ENCODE measurements at regions not wholly inside any gene's neighbourhood (a gene's known extent, or its start where the extent isn't known, plus 50 kb on each side); places are given as distances from the start of the nearest gene placed in this dataset.
"Not testable (repeated sequence)": the region's sequence is repeated elsewhere in the genome, so short reads cannot be mapped to it uniquely, and the experiment has no call there.

DNA sequence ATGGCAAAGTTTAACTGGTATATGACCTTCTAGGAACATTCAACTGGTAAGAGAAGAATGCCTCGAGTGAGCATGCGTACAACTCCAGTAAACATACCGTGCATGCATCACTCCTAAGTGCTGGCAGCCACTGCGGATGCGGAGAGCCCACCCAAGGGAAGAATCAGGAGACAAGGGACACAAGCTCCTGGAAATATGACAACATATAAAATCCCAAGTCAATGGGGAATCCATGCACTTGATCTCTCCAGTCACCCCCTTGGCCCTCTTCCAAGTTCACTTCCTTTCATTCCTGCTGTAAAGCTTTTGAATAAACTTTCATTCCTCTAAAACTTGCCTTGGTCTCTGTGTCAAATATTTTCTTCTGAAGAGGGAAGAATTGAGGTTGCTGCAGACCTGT is 168.7 kb upstream of the TMCC3 start:
- Histone ChIP-seq H3K4me3 (no peak overlapping the region), H3K9me3 (peaks cover 0 to 15% (median 10%) of the 10 kb centered on the region in 8 donors), H3K36me3 (no peaks in the 10 kb centered on the region), H3K27me3 (replicated peaks in 1 of 7) (no peaks in the 10 kb centered on the region), H3K27ac (no peak overlapping the region), H3K4me1 (peaks cover 7 to 49% (median 20%) of the 10 kb centered on the region in 6 donors)
- 79 to 89% (median 84%) methylated on average over 5 of the region's 5 CpGs for WGBS, 5 donors
- no peak for TF ChIP-seq POLR2AphosphoS5 (IDR thresholded peaks at IDR 0.05)
- DNase-seq: no peak
- intact Hi-C loops (cut with DNase I; ENCODE audit: low total_unique reads): no loop called here

- no peak for DNase-seq
- 59 to 80% (median 76%) methylated on average over 1 of the region's 1 CpG for WGBS, 5 donors
- H3K4me3 ChIP-seq: peak overlapping the region in 2 of 8 donors; percentile 7 to 47
- H3K4me1 ChIP-seq: peaks cover 7 to 49% (median 20%) of the 10 kb centered on the region in 6 donors
- intact Hi-C loops (cut with DNase I; ENCODE audit: low total_unique reads): no loop called here
- TF ChIP-seq CTCF (IDR thresholded peaks at IDR 0.05 in 8 of 11, conservative IDR thresholded peaks at IDR 0.05 in 3 of 11) (no peak), POLR2A (IDR thresholded peaks at IDR 0.05) (no peak), POLR2AphosphoS5 (IDR thresholded peaks at IDR 0.05) (no peak)
- peaks cover 6 to 28% (median 24%) of the 10 kb centered on the region in 8 donors for H3K9me3 ChIP-seq
- H3K27ac ChIP-seq: peak overlapping the region in 7 of 8 donors; percentile 24 to 80 (median 58)
- no peaks in the 10 kb centered on the region for H3K36me3 ChIP-seq
- H3K27me3 ChIP-seq (replicated peaks in 1 of 7): no peaks in the 10 kb centered on the region
Measured at GRCh38 chr12:94817695-94818075, 167.3 kb upstream of the TMCC3 start.

DNA sequence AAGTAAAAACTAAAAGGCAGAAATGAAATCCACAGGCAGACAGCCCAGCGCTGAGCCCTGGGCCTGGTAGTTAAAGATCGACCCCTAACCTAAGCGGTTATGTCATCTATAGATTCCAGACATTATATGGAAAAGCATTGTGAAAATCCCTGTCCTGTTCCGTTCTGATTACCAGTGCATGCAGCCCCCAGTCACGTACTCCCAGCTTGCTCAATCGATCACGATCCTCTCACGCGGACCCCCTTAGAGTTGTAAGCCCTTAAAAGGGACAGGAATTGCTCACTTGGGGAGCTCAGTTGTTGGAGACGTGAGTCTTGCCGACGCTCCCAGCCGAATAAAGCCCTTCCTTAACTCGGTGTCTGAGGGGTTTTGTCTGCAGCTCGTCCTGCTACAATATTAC is 166.8 kb upstream of the TMCC3 start:
- WGBS, 5 donors: 85 to 95% (median 89%) methylated on average over 15 of the region's 15 CpGs
- Histone ChIP-seq H3K27ac (peak overlapping the region in 5 of 8 donors; percentile 11 to 80 (median 63)), H3K4me3 (peak overlapping the region in 2 of 8 donors; percentile 7 to 47), H3K4me1 (peaks cover 7 to 49% (median 20%) of the 10 kb centered on the region in 6 donors), H3K9me3 (peaks cover 10 to 33% (median 28%) of the 10 kb centered on the region in 8 donors)
- H3K27me3 ChIP-seq (replicated peaks in 1 of 7); DNase-seq; H3K36me3 ChIP-seq; intact Hi-C loops (cut with DNase I; ENCODE audit: low total_unique reads): not testable (repeated sequence)

GRCh38 chr12:94816746-94817145 is 166.4 kb upstream of the TMCC3 start:
- H3K36me3 ChIP-seq; H3K27me3 ChIP-seq (replicated peaks in 1 of 7); DNase-seq; intact Hi-C loops (cut with DNase I; ENCODE audit: low total_unique reads): not testable (repeated sequence)
- Histone ChIP-seq H3K27ac (peak overlapping the region in 4 of 8 donors; percentile 11 to 80 (median 70)), H3K4me3 (peak overlapping the region in 1 of 8 donors; percentile 47), H3K9me3 (peaks cover 11 to 38% (median 33%) of the 10 kb centered on the region in 8 donors), H3K4me1 (peaks cover 7 to 49% (median 20%) of the 10 kb centered on the region in 6 donors)
- WGBS, 5 donors: 46 to 78% (median 66%) methylated on average over 5 of the region's 5 CpGs

DNA sequence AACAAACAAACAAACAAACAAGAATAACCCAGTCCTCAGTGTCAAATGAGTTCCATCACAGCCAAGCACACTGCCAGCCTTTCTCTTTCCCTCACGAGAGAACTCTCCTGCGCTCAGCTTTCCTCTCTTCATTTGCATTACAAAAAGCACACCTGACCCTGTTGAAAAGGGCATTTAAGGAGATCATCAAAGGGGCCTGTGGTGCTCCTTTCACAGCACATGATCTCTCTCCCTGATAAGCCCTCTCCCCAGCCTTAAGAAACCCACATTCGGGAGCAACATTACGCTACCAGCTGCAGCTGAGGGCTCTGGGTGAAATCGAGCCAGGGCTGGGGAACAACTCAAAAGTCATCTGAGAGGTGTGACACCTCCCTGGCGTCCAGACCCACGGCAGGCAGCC is 165.6 kb upstream of the TMCC3 start:
- intact Hi-C loops (cut with DNase I; ENCODE audit: low total_unique reads): no loop called here
- Histone ChIP-seq H3K27ac (peak overlapping the region in 2 of 8 donors; percentile 76 to 80), H3K4me1 (peaks cover 7 to 49% (median 20%) of the 10 kb centered on the region in 6 donors), H3K36me3 (peaks cover 0 to 5% (median 0%) of the 10 kb centered on the region in 6 donors), H3K4me3 (peak overlapping the region in 1 of 8 donors; percentile 8), H3K27me3 (replicated peaks in 1 of 7) (no peaks in the 10 kb centered on the region), H3K9me3 (peaks cover 11 to 46% (median 41%) of the 10 kb centered on the region in 8 donors)
- TF ChIP-seq POLR2A (IDR thresholded peaks at IDR 0.05): no peak
- no peak for TF ChIP-seq CTCF (IDR thresholded peaks at IDR 0.05 in 8 of 11, conservative IDR thresholded peaks at IDR 0.05 in 3 of 11)
- TF ChIP-seq POLR2AphosphoS5 (IDR thresholded peaks at IDR 0.05): no peak
- no peak for DNase-seq
- 65 to 78% (median 68%) methylated on average over 7 of the region's 7 CpGs for WGBS, 5 donors

DNA sequence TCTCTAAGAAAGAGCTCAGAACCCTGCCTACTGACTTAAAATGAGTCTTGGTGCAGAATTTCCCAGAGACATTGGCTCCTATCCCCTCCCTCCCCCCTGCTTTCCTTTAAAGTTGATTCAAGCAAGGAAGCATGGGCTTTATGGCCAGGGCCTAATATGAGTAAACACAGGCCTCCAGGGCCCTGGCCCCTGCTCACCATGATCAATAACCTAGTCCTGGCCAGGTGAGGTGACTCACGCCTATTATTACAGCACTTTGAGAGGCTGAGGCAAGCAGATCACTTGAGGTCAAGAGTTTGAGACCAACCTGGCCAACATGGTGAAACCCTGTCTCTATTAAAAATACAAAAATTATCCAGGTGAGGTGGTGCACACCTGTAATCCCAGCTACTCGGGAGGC is 165.1 kb upstream of the TMCC3 start:
- Histone ChIP-seq H3K27ac (no peak overlapping the region), H3K36me3 (peaks cover 0 to 5% (median 0%) of the 10 kb centered on the region in 6 donors), H3K9me3 (peaks cover 11 to 51% (median 46%) of the 10 kb centered on the region in 8 donors), H3K4me1 (peaks cover 7 to 45% (median 20%) of the 10 kb centered on the region in 6 donors), H3K4me3 (no peak overlapping the region), H3K27me3 (replicated peaks in 1 of 7) (no peaks in the 10 kb centered on the region)
- TF ChIP-seq CTCF (IDR thresholded peaks at IDR 0.05 in 8 of 11, conservative IDR thresholded peaks at IDR 0.05 in 3 of 11) (no peak), POLR2AphosphoS5 (IDR thresholded peaks at IDR 0.05) (no peak), POLR2A (IDR thresholded peaks at IDR 0.05) (no peak)
- DNase-seq: no peak
- intact Hi-C loops (cut with DNase I; ENCODE audit: low total_unique reads): no loop called here
- 75 to 100% (median 89%) methylated on average over 2 of the region's 2 CpGs for WGBS, 5 donors
